Fibroblast of skin of back (primary cell): ENCODE measurements at regions not wholly inside any gene's neighbourhood (a gene's known extent, or its start where the extent isn't known, plus 50 kb on each side); places are given as distances from the start of the nearest gene placed in this dataset.
"Not testable (repeated sequence)": the region's sequence is repeated elsewhere in the genome, so short reads cannot be mapped to it uniquely, and the experiment has no call there.

Experiments used
- DNase-seq: peaks from one replicate; pipeline ENCODE4 v3.0.0-alpha.2; 2013

DNA sequence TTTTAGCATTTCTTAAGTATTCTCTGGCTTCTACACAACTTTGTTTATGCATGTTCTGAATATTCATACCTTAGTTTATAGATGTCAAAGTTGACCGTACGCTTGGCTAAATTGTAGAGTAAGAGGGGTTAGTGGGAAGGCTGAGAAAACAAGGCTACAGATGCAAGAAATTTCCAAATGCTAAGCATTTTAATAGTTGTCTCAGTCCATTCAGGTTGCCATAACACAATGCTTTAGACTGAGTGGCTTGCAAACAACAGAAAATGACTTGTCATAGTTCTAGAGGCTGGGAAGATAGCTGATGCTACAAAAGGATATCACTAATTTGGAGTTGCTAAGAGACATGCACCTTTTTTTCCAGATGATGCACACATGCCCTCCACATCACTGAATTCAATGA is 53.0 kb upstream of the C1QTNF3 start:
- not testable (repeated sequence) for DNase-seq

DNA sequence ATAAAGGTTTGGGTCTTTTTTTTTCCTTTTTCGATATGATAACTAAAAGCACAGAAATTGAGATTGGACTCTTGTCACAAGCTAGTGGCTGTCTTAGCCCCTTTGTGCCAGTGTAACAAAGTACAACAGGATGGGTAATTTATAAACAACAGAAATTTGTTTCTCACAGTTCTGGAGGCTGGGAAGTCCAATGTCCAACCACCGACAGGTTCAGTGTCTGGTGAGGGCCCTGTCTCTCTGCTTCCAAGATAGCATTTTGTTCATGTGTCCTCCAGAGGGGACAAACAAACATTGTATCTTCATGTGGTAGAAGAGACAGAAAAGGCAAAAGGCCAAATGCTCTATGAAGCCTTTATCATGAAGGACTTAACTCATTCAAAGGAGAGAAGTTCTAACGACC is 56.9 kb upstream of the C1QTNF3 start:
- DNase-seq, result not testable (repeated sequence)

DNA sequence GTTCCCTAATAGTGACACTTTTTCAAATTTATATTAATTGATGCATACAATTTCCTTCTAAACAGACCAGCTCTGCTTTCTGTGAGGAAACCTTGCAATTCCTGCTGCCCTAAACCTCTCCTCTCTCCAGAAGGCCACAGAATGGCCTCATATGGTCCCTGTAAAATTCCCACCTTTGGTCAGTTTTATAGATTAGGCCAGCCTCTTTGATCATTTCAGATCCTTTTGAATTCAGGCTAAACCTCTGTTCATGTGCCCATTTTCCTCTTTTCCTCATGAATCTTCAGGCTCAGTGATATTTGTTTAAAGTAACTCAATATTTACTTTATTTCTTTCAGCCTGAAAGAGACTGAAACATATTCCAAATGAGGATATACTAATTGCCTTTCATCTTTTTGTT is 58.6 kb upstream of the C1QTNF3 start:
- DNase-seq, result not testable (repeated sequence)

- not testable (repeated sequence) for DNase-seq
Measured at GRCh38 chr5:34108897-34109296, 65.9 kb upstream of the C1QTNF3 start.

DNA sequence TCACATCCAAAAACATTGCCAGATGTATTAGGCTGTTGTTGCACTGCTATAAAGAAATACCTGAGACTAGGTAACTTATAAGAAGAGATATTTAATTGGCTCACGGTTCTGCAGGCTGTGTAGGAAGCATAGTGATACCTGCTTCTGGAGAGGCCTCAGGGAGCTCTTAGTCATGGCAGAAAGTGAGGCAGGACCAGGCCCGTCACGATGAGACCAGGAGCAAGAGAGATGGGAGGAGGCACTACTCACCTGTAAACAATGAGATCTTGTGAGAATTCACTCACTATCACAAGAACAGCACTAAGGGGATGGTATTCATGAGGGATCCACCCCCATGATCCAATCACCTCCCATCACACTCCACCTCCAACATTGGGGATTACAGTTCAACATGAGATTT is 81.3 kb upstream of the C1QTNF3 start:
- DNase-seq, result not testable (repeated sequence)

GRCh38 chr5:34125354-34125753 is 82.3 kb upstream of the C1QTNF3 start:
- DNase-seq, result not testable (repeated sequence)

GRCh38 chr5:34126741-34127140 is 83.7 kb upstream of the C1QTNF3 start:
- DNase-seq, result not testable (repeated sequence)

DNA sequence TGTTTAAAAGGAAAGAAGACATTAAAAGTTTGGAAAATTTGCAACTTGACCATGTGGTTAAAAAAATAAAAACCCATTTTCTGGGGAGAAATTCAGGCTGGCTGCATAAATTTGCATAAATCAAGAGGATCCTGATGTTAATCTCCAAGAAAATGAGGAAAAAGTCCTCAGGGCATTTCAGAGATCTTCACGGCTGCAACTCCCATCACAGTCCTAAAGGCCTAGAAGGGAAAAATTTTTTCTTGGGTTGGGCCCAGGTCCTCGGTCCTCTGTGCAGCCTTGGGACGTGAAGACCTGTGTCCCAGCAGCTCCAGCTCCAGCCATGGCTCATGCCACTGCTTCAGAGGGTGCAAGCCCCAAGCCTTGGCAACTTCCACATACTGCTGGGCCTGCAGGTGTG is 84.8 kb upstream of the C1QTNF3 start:
- DNase-seq, result not testable (repeated sequence)

DNA sequence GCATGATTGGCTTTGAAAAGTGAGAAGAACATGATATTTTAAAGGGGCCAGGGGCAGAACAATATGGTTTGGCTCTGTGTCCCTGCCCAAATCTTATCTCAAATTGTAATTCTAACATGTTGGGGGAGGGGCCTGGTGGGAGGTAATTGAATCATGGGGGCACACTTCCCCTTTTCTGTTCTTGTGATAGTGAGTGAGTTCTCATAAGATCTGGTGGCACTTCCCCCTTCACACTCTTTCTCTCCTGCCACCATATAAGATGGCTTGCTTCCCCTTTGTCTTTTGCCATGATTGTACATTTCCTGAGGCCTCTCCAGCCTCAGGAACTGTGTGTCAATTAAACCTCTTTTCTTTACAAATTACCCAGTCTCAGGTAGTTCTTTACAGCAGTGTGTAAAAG is 85.9 kb upstream of the C1QTNF3 start:
- not testable (repeated sequence) for DNase-seq

GRCh38 chr5:34154988-34155387 is 112.0 kb upstream of the C1QTNF3 start:
- not testable (repeated sequence) for DNase-seq

GRCh38 chr5:34156703-34157414 is 113.8 kb upstream of the C1QTNF3 start:
- peak; percentile 82 for DNase-seq

- DNase-seq, result not testable (repeated sequence)
Measured at GRCh38 chr5:34160904-34161303, 117.9 kb upstream of the C1QTNF3 start.

DNA sequence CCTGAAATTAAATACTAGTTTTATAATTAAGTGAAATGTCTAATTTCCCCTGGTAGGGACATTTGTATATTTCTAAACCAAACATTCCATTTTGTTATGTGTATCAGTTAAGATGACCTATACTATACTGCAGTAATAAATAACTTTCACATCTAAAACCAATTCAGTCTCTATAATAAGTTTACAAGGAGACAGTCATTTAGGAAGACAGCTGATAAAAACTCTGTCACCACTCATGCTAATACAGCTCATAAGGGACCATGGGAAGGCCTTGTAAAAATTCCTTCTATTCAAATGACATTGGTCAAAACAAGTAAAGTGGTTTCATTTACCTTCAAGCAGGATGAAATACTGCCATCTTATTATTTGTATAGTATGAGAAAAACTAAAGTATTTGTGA is 128.4 kb upstream of the C1QTNF3 start:
- DNase-seq, result not testable (repeated sequence)

DNA sequence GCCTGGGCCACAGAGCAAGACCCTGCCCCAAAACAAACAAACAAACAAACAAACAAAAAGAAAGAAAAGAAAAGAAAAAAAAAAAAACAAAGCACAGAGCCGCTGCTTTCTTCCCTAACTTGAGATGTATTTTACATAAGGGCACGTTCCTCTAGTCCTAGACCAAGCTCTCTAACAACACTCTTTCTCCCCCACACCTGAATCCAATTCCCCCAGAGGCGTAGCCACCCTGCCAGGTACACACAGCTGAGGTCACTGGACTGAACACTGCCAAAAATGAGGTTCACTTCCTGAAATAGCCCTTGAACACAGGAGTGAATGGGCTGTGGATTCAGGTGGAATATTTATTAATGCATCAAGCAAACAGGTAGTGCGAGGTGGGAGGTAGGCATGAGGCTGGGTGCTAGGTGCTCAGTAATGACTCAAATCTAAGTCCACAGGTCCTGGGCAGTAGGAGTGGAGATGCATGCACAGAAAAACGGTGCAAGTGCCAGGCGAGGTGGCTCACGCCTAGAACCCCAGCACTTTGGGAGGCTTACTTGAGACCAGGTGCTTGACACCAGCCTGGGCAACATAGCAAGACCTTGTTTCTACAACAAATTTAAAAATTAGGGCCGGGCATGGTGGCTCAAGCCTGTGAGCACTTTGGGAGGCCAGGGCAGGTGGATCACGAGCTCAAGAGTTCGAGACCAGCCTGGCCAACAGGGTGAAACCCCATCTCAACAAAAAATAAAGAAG is 136.6 kb upstream of the C1QTNF3 start:
- DNase-seq, result not testable (repeated sequence)

GRCh38 chr5:34180225-34180624 is 137.2 kb upstream of the C1QTNF3 start:
- not testable (repeated sequence) for DNase-seq

GRCh38 chr5:34180940-34181614 is 138.1 kb upstream of the C1QTNF3 start:
- DNase-seq, result not testable (repeated sequence)

- DNase-seq, result not testable (repeated sequence)
Measured at GRCh38 chr5:34185005-34185404, 142.0 kb upstream of the C1QTNF3 start.

DNA sequence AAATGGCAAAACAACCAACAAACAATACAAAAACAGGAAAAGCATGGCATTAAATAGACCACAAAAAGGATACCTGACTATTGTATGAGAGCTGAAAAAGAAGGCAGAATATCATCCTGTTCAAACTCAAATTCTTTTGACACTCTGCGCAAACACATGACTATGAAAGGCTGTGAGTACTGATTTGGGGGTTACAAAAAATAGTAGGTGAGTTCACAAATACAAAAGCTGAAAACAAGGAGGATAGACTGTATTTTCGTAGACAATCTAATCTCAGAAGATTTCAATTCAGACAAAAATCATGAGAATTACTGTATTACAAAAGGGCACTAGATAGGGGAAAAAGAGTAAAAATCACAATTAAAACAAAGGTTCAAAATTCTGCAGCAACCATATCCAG is 142.6 kb upstream of the C1QTNF3 start:
- DNase-seq, result not testable (repeated sequence)

DNA sequence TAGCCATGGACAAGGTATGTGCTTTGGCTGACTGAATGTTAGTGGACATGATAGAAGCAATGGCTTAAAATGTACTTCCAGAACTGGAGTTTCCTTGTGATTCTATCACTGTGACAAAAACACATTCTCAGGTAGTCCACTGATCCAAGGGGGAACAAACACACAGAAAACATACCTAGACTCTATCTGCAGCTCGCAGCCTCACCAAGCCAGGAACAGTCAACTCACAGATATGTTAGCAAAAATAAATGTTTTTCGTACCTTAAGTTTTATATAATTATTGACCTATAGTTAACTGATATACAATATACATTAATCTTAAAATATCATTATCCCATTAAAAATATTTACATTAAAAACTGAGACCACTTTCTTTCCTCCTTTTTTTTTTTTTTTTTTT is 143.1 kb upstream of the C1QTNF3 start:
- not testable (repeated sequence) for DNase-seq

GRCh38 chr5:34186865-34187264 is 143.9 kb upstream of the C1QTNF3 start:
- peak; percentile 1 for DNase-seq

DNA sequence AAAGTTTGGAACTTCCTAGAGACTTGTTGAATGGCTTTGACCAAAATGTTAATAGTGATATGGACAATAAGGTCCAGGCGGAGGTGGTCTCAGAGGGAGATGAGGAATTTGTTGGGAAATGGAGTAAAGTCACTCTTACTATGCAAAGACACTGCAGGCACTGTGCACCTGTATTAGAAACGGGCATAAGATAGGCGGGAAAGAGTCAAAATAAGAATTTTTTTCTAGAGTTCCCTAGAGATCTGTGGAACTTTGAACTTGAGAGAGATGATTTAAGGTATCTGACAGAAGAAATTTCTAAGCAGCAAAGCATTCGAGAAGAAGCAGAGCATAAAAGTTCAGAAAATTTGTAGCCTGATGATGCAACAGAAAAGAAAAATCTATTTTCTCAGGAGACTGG is 144.4 kb upstream of the C1QTNF3 start:
- not testable (repeated sequence) for DNase-seq

- DNase-seq, result peak; percentile 51
Measured at GRCh38 chr5:34188001-34188822, 145.2 kb upstream of the C1QTNF3 start.
